Uterus (tissue), 3 donors: ENCODE measurements at regions not wholly inside any gene's neighbourhood (a gene's known extent, or its start where the extent isn't known, plus 50 kb on each side); places are given as distances from the start of the nearest gene placed in this dataset.

Source experiments
- DNase-seq, 2 donors: peaks; one replicate each; pipeline ENCODE4 v3.0.0-alpha.2; 2019 to 2020
- H3K27ac ChIP-seq, 2 donors: fragments of 200-600 bp; sonication (generic); 1 replicate in 1 of 2; 2 replicates in 1 of 2; pipeline ENCODE4 v1.5.1; 2016 to 2018
- H3K27me3 ChIP-seq, 2 donors: fragments of 200-600 bp; sonication (generic); one replicate each; pipeline ENCODE4 v1.5.1; 2018 to 2019; ENCODE audit warnings: control low read depth in 1 of 2
- H3K36me3 ChIP-seq, 2 donors: fragments of 200-600 bp; sonication (generic); one replicate each; pipeline ENCODE4 v1.5.1; 2019; ENCODE audit warnings: control low read depth in 1 of 2
- H3K4me1 ChIP-seq, 2 donors: fragments of 200-600 bp; sonication (generic); one replicate each; pipeline ENCODE4 v1.5.1; 2018 to 2019; ENCODE audit warnings: control low read depth in 1 of 2
- H3K4me3 ChIP-seq, 2 donors: fragments of 200-600 bp; sonication (generic); 1 replicate in 1 of 2; 2 replicates in 1 of 2; pipeline ENCODE4 v1.5.1; 2018 to 2019; ENCODE audit warnings: mild to moderate bottlenecking in 1 of 2
- H3K9me3 ChIP-seq, 2 donors: fragments of 200-600 bp; sonication (generic); one replicate each; pipeline ENCODE4 v1.5.1; 2019; ENCODE audit warnings: control low read depth in 1 of 2
- CTCF ChIP-seq, 4 experiments: fragments of 200-600 bp in 2 of 4; fragments of 450-650 bp in 2 of 4; sonication (generic) in 2 of 4; IDR thresholded peaks; one replicate each; pipeline ENCODE4 v1.5.1; 2016 to 2019; ENCODE audit warnings: antibody characterized with exemption in 4 of 4, mild to moderate bottlenecking in 2 of 4, moderate library complexity in 1 of 4
- POLR2A ChIP-seq, 2 donors: fragments of 450-650 bp; IDR thresholded peaks; one replicate each; pipeline ENCODE4 v1.6.1; 2016; ENCODE audit warnings: antibody characterized with exemption in 2 of 2, mild to moderate bottlenecking in 1 of 2, moderate library complexity in 1 of 2
- intact Hi-C: fragments of 100-400 bp; cut with DNase I; formaldehyde crosslinking; loops from one replicate; pipeline ENCODE4 v1.15.1; 2023; ENCODE audit warnings: low total_unique reads
- donor health status: DM: yes; HTN: yes; CAD: no.

GRCh38 chr7:19247017-19247416, 101.8 kb upstream of the FERD3L start:
- no peak for DNase-seq
- no peaks in the 10 kb centered on the region for H3K36me3 ChIP-seq
- H3K4me1 ChIP-seq = no peaks in the 10 kb centered on the region
- H3K27me3 ChIP-seq = no peaks in the 10 kb centered on the region
- no peak overlapping the region for H3K4me3 ChIP-seq
- H3K27ac ChIP-seq = no peak overlapping the region
- intact Hi-C loops = no loop called here
- no peaks in the 10 kb centered on the region for H3K9me3 ChIP-seq
- no peak for TF ChIP-seq CTCF (IDR thresholded peaks at IDR 0.05)
- no peak for TF ChIP-seq POLR2A (IDR thresholded peaks at IDR 0.05)

GRCh38 chr7:19242246-19242645, 97.0 kb upstream of the FERD3L start:
- no peaks in the 10 kb centered on the region for H3K4me1 ChIP-seq
- TF ChIP-seq CTCF (IDR thresholded peaks at IDR 0.05) = no peak
- no peaks in the 10 kb centered on the region for H3K9me3 ChIP-seq
- no peaks in the 10 kb centered on the region for H3K36me3 ChIP-seq
- H3K27ac ChIP-seq = no peak overlapping the region
- intact Hi-C loops = no loop called here
- DNase-seq = no peak
- H3K27me3 ChIP-seq = no peaks in the 10 kb centered on the region
- no peak overlapping the region for H3K4me3 ChIP-seq

- Histone ChIP-seq H3K36me3 (no peaks in the 10 kb centered on the region), H3K4me1 (no peaks in the 10 kb centered on the region), H3K9me3 (no peaks in the 10 kb centered on the region), H3K27me3 (no peaks in the 10 kb centered on the region), H3K4me3 (no peak overlapping the region), H3K27ac (no peak overlapping the region)
- intact Hi-C loops = no loop called here
- TF ChIP-seq POLR2A (IDR thresholded peaks at IDR 0.05) = no peak
- no peak for TF ChIP-seq CTCF (IDR thresholded peaks at IDR 0.05)
- DNase-seq = no peak
These were observed 94.7 kb upstream of the FERD3L start for GRCh38 chr7:19239951-19240350.

- TF ChIP-seq POLR2A (IDR thresholded peaks at IDR 0.05) (no peak), CTCF (IDR thresholded peaks at IDR 0.05) (no peak)
- H3K4me3 ChIP-seq = no peak overlapping the region
- no peak overlapping the region for H3K27ac ChIP-seq
- no peaks in the 10 kb centered on the region for H3K4me1 ChIP-seq
- no peaks in the 10 kb centered on the region for H3K36me3 ChIP-seq
- no peaks in the 10 kb centered on the region for H3K9me3 ChIP-seq
- H3K27me3 ChIP-seq = no peaks in the 10 kb centered on the region
- DNase-seq = no peak
- intact Hi-C loops = no loop called here
These were observed 90.5 kb upstream of the FERD3L start for GRCh38 chr7:19235680-19236079.

GRCh38 chr7:19224951-19225350, 79.7 kb upstream of the FERD3L start:
- DNase-seq = no peak
- no peak overlapping the region for H3K27ac ChIP-seq
- no peaks in the 10 kb centered on the region for H3K27me3 ChIP-seq
- TF ChIP-seq POLR2A (IDR thresholded peaks at IDR 0.05) (no peak), CTCF (IDR thresholded peaks at IDR 0.05) (no peak)
- H3K9me3 ChIP-seq = no peaks in the 10 kb centered on the region
- no peak overlapping the region for H3K4me3 ChIP-seq
- intact Hi-C loops = no loop called here
- H3K4me1 ChIP-seq = no peaks in the 10 kb centered on the region
- no peaks in the 10 kb centered on the region for H3K36me3 ChIP-seq
